ENCODE measurements at regions not wholly inside any gene's neighbourhood (a gene's known extent, or its start where the extent isn't known, plus 50 kb on each side); places are given as distances from the start of the nearest gene placed in this dataset.

DNA sequence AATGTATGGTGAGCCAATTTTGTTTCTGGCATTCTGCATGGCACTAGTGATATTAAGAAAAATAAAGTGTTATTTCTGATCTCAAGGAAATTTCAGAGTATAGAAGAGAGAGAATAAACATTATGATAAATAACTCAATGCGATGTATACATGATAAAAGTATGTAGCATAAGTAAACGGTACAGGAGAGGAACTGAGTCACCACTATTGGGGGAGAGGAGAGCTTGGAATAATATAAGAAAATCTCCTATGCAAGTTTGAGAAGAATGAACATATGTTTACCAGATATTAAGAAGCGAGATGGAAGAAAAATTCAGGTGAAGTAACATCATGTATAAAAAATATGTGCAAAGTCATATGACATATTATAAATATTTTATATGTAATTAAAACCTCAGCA is 1230.3 kb upstream of the CITED2 start:
- no peak for FAIRE-seq
- no peak for ATAC-seq
- Histone ChIP-seq H2AFZ (ENCODE audit: low read depth, low read length) (no peak overlapping the region), H3K4me2 (ENCODE audit: insufficient read depth, low read length) (no peak overlapping the region), H4K20me1 (replicated peaks; ENCODE audit: control insufficient read depth, insufficient read depth, low read length) (no peaks in the 10 kb centered on the region), H3K79me2 (ENCODE audit: control insufficient read depth, insufficient read depth, low read length) (no peaks in the 10 kb centered on the region), H3K27me3 (ENCODE audit: control insufficient read depth in 2 of 2, insufficient read depth in 2 of 2, low read length in 2 of 2) (no peaks in the 10 kb centered on the region), H3K27ac (ENCODE audit: extremely low read depth, low read depth, low read length) (no peak overlapping the region), H3K4me3 (no peak overlapping the region), H3K4me1 (replicated peaks in 1 of 2; ENCODE audit: control insufficient read depth in 2 of 2, insufficient read depth in 2 of 2, low read length in 2 of 2) (no peaks in the 10 kb centered on the region), H3K9me1 (ENCODE audit: control insufficient read depth, insufficient read depth, low read length) (no peaks in the 10 kb centered on the region), H3K9ac (ENCODE audit: insufficient read depth in 1 of 2, low read depth in 2 of 2, low read length in 2 of 2) (no peak overlapping the region), H3K9me3 (replicated peaks; ENCODE audit: control insufficient read depth, insufficient read depth, low read depth, low read length) (no peaks in the 10 kb centered on the region), H3K36me3 (ENCODE audit: control insufficient read depth, insufficient read depth, low read length) (no peaks in the 10 kb centered on the region)
- ChIA-PET CTCF (ENCODE audit: low intra/inter-chr PET ratio) (no interaction called here), POLR2A (no interaction called here)
- intact Hi-C loops (cut with micrococcal nuclease) (no loop called here), in situ Hi-C loops (cut with MboI) (no loop called here)
- TF ChIP-seq RBM14 (IDR thresholded peaks at IDR 0.05; ENCODE audit: borderline replicate concordance, insufficient read depth, low read depth, low read length) (no peak), ZNF316 (IDR thresholded peaks at IDR 0.05) (peak; percentile 45; the same call in 1 of the 2 replicates)
- DNase-seq (ENCODE audit: extremely low read depth in 1 of 4, low spot score in 3 of 4), result no peak
- BruUV-seq (replicated peaks), result no TSS peak
- WGBS (ENCODE audit: insufficient coverage, low coverage, missing lambda C conversion rate), result 35% methylated on average over 3 of the region's 3 CpGs

DNA sequence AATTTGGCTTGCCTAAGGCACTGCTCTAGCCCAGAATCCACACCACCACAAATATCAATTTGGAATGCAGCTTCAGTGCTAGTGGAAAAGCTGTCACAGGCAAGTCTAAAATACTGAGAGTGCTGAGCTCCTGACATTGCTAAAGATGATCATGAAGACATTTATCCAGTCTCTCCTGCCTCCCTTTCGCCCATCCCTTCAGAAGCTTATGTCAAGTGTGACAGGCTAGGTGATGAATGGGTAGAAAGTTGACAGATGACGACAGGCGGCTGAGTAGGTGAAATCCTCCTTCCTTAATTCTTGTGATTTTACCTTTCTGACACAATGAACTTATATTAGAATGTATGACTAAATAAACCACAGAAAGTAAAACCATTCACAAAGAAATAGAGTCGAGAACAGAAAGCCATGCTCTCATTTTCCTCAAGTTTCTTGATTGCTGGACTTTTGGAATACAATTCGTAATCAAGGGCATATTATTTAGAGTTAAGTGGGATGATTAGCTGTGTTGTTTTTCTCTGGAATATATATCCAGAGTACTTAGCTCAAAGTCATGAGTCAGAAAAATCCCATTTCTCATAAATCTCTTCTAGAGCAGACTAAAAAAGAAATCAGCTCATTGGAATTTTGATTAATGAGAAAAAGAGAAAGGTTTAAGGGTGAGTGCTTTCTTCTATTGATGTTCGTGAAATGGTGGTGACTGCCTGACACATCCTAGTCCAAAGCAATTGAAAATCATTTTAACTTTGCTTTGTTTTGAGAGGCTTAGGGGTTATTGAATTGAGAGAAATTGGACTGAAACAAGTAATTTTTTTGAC is 1228.2 kb upstream of the CITED2 start:
- H3K9me3 ChIP-seq (replicated peaks; ENCODE audit: control insufficient read depth, insufficient read depth, low read depth, low read length), result no peaks in the 10 kb centered on the region
- no peaks in the 10 kb centered on the region for H3K27me3 ChIP-seq (ENCODE audit: control insufficient read depth in 2 of 2, insufficient read depth in 2 of 2, low read length in 2 of 2)
- H3K27ac ChIP-seq (ENCODE audit: extremely low read depth, low read depth, low read length), result no peak overlapping the region
- H3K9ac ChIP-seq (ENCODE audit: insufficient read depth in 1 of 2, low read depth in 2 of 2, low read length in 2 of 2), result no peak overlapping the region
- in situ Hi-C loops (cut with MboI), result no loop called here
- WGBS (ENCODE audit: insufficient coverage, low coverage, missing lambda C conversion rate), result 34% methylated on average over 6 of the region's 6 CpGs
- H3K9me1 ChIP-seq (ENCODE audit: control insufficient read depth, insufficient read depth, low read length), result no peaks in the 10 kb centered on the region
- intact Hi-C loops (cut with micrococcal nuclease), result no loop called here
- POLR2A ChIA-PET, result no interaction called here
- no peaks in the 10 kb centered on the region for H3K36me3 ChIP-seq (ENCODE audit: control insufficient read depth, insufficient read depth, low read length)
- no TSS peak for BruUV-seq (replicated peaks)
- H3K4me2 ChIP-seq (ENCODE audit: insufficient read depth, low read length), result no peak overlapping the region
- H2AFZ ChIP-seq (ENCODE audit: low read depth, low read length), result no peak overlapping the region
- H3K79me2 ChIP-seq (ENCODE audit: control insufficient read depth, insufficient read depth, low read length), result no peaks in the 10 kb centered on the region
- no peaks in the 10 kb centered on the region for H3K4me1 ChIP-seq (replicated peaks in 1 of 2; ENCODE audit: control insufficient read depth in 2 of 2, insufficient read depth in 2 of 2, low read length in 2 of 2)
- ATAC-seq, result no peak
- H4K20me1 ChIP-seq (replicated peaks; ENCODE audit: control insufficient read depth, insufficient read depth, low read length), result no peaks in the 10 kb centered on the region
- CTCF ChIA-PET (ENCODE audit: low intra/inter-chr PET ratio), result no interaction called here
- H3K4me3 ChIP-seq, result no peak overlapping the region
- DNase-seq (ENCODE audit: extremely low read depth in 1 of 4, low spot score in 3 of 4), result no peak
- no peak for FAIRE-seq
- TF ChIP-seq TCF3 (CRISPR knock-in tag; IDR thresholded peaks at IDR 0.05), result no peak
- TF ChIP-seq, protein P1, sequence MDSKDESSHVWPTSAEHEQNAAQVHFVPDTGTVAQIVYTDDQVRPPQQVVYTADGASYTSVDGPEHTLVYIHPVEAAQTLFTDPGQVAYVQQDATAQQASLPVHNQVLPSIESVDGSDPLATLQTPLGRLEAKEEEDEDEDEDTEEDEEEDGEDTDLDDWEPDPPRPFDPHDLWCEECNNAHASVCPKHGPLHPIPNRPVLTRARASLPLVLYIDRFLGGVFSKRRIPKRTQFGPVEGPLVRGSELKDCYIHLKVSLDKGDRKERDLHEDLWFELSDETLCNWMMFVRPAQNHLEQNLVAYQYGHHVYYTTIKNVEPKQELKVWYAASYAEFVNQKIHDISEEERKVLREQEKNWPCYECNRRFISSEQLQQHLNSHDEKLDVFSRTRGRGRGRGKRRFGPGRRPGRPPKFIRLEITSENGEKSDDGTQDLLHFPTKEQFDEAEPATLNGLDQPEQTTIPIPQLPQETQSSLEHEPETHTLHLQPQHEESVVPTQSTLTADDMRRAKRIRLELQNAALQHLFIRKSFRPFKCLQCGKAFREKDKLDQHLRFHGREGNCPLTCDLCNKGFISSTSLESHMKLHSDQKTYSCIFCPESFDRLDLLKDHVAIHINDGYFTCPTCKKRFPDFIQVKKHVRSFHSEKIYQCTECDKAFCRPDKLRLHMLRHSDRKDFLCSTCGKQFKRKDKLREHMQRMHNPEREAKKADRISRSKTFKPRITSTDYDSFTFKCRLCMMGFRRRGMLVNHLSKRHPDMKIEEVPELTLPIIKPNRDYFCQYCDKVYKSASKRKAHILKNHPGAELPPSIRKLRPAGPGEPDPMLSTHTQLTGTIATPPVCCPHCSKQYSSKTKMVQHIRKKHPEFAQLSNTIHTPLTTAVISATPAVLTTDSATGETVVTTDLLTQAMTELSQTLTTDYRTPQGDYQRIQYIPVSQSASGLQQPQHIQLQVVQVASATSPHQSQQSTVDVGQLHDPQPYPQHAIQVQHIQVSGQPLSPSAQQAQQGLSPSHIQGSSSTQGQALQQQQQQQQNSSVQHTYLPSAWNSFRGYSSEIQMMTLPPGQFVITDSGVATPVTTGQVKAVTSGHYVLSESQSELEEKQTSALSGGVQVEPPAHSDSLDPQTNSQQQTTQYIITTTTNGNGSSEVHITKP (IDR thresholded peaks at IDR 0.05; ENCODE audit: partially characterized antibody), result no peak
- TF ChIP-seq RBM17 (IDR thresholded peaks at IDR 0.05; ENCODE audit: borderline replicate concordance, low read depth, low read length), result no peak
- no peak for TF ChIP-seq RAD51 (IDR thresholded peaks at IDR 0.05; ENCODE audit: borderline replicate concordance, low read depth)
- TF ChIP-seq ZNF3 (CRISPR knock-in tag; IDR thresholded peaks at IDR 0.05), result no peak
- TF ChIP-seq, protein P2, sequence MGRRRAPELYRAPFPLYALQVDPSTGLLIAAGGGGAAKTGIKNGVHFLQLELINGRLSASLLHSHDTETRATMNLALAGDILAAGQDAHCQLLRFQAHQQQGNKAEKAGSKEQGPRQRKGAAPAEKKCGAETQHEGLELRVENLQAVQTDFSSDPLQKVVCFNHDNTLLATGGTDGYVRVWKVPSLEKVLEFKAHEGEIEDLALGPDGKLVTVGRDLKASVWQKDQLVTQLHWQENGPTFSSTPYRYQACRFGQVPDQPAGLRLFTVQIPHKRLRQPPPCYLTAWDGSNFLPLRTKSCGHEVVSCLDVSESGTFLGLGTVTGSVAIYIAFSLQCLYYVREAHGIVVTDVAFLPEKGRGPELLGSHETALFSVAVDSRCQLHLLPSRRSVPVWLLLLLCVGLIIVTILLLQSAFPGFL (CRISPR knock-in tag; IDR thresholded peaks at IDR 0.05), result no peak
- TF ChIP-seq FUS (optimal IDR thresholded peaks at IDR 0.05; ENCODE audit: low read depth, low read length), result no peak

All from K562 (cell line).